Neural cell (in vitro differentiated cells): ENCODE measurements at regions not wholly inside any gene's neighbourhood (a gene's known extent, or its start where the extent isn't known, plus 50 kb on each side); places are given as distances from the start of the nearest gene placed in this dataset.

Experiments
- EP300 ChIP-seq: fragments of 450-650 bp; conservative IDR thresholded peaks from 2 replicates; pipeline ENCODE4 v1.6.1; 2014; ENCODE audit warnings: antibody characterized with exemption, mild to moderate bottlenecking, moderate library complexity; ENCODE audit not compliant: poor library complexity, severe bottlenecking
- EZH2 ChIP-seq: fragments of 200-600, 300-800 bp; shearing (Covaris generic), sonication (generic); IDR thresholded peaks from 2 replicates; pipeline ENCODE4 v1.6.1; 2014; ENCODE audit warnings: antibody characterized with exemption, low read length, borderline replicate concordance, mild to moderate bottlenecking; ENCODE audit not compliant: insufficient read depth, poor library complexity, severe bottlenecking
- MXI1 ChIP-seq: fragments of 450-650 bp; conservative IDR thresholded peaks from 2 replicates; pipeline ENCODE4 v1.6.1; 2014; ENCODE audit warnings: antibody characterized with exemption, mild to moderate bottlenecking; ENCODE audit not compliant: poor library complexity, severe bottlenecking
- POLR2AphosphoS5 ChIP-seq: IDR thresholded peaks from 2 replicates; pipeline ENCODE4 v1.6.1; 2012
- RAD21 ChIP-seq: fragments of 450-650 bp; conservative IDR thresholded peaks from 2 replicates; pipeline ENCODE4 v1.6.1; 2014; ENCODE audit warnings: antibody characterized with exemption, mild to moderate bottlenecking, moderate library complexity
- SMC3 ChIP-seq: fragments of 450-650 bp; conservative IDR thresholded peaks from 2 replicates; pipeline ENCODE4 v1.6.1; 2014; ENCODE audit warnings: antibody characterized with exemption, mild to moderate bottlenecking, moderate library complexity; ENCODE audit not compliant: poor library complexity
- TF ChIP-seq, protein P1 (sequence below): fragments of 450-650 bp; IDR thresholded peaks from 2 replicates; pipeline ENCODE4 v1.5.1; 2014; ENCODE audit warnings: antibody characterized with exemption, mild to moderate bottlenecking, moderate library complexity; ENCODE audit not compliant: poor library complexity, severe bottlenecking
- TF ChIP-seq, protein P2 (sequence below): IDR thresholded peaks from 2 replicates; pipeline ENCODE4 v1.6.1; 2012; ENCODE audit warnings: borderline replicate concordance

DNA sequence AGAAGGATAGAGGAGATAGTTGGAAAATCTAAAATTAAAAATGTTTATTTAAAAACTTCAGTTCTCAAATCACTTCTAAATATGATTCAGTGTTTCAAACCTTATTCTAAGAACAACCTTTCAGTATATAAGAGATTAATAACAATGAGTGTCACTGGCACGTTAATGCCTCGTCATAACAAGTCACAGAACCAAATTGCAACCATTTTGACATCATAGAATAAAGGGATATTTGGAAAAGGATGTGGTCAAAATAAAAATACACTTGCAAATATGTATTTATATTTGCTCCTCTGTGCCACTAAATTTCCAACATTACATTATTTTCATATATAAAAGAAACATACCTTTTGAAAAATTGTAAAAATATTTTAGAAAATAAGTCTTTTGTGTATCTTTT, 1090.6 kb downstream of the SUCLG1 start:
- no peak for TF ChIP-seq EZH2
- TF ChIP-seq, protein P1, sequence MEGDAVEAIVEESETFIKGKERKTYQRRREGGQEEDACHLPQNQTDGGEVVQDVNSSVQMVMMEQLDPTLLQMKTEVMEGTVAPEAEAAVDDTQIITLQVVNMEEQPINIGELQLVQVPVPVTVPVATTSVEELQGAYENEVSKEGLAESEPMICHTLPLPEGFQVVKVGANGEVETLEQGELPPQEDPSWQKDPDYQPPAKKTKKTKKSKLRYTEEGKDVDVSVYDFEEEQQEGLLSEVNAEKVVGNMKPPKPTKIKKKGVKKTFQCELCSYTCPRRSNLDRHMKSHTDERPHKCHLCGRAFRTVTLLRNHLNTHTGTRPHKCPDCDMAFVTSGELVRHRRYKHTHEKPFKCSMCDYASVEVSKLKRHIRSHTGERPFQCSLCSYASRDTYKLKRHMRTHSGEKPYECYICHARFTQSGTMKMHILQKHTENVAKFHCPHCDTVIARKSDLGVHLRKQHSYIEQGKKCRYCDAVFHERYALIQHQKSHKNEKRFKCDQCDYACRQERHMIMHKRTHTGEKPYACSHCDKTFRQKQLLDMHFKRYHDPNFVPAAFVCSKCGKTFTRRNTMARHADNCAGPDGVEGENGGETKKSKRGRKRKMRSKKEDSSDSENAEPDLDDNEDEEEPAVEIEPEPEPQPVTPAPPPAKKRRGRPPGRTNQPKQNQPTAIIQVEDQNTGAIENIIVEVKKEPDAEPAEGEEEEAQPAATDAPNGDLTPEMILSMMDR, result no peak
- TF ChIP-seq SMC3, result no peak
- TF ChIP-seq, protein P2, sequence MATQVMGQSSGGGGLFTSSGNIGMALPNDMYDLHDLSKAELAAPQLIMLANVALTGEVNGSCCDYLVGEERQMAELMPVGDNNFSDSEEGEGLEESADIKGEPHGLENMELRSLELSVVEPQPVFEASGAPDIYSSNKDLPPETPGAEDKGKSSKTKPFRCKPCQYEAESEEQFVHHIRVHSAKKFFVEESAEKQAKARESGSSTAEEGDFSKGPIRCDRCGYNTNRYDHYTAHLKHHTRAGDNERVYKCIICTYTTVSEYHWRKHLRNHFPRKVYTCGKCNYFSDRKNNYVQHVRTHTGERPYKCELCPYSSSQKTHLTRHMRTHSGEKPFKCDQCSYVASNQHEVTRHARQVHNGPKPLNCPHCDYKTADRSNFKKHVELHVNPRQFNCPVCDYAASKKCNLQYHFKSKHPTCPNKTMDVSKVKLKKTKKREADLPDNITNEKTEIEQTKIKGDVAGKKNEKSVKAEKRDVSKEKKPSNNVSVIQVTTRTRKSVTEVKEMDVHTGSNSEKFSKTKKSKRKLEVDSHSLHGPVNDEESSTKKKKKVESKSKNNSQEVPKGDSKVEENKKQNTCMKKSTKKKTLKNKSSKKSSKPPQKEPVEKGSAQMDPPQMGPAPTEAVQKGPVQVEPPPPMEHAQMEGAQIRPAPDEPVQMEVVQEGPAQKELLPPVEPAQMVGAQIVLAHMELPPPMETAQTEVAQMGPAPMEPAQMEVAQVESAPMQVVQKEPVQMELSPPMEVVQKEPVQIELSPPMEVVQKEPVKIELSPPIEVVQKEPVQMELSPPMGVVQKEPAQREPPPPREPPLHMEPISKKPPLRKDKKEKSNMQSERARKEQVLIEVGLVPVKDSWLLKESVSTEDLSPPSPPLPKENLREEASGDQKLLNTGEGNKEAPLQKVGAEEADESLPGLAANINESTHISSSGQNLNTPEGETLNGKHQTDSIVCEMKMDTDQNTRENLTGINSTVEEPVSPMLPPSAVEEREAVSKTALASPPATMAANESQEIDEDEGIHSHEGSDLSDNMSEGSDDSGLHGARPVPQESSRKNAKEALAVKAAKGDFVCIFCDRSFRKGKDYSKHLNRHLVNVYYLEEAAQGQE, result no peak
- TF ChIP-seq EP300, result no peak
- no peak for TF ChIP-seq RAD21
- TF ChIP-seq POLR2AphosphoS5, result no peak
- no peak for TF ChIP-seq MXI1
